ENCODE measurements at regions not wholly inside any gene's neighbourhood (a gene's known extent, or its start where the extent isn't known, plus 50 kb on each side); places are given as distances from the start of the nearest gene placed in this dataset.

- Histone ChIP-seq H3K9me3 (ENCODE audit: control insufficient read depth, low read length) (no peaks in the 10 kb centered on the region), H3K4me1 (ENCODE audit: control insufficient read depth, insufficient read depth, low read length) (peaks cover 4% of the 10 kb centered on the region), H3K27ac (ENCODE audit: insufficient read depth, low read depth, low read length, poor library complexity, severe bottlenecking) (no peak overlapping the region), H3K4me3 (ENCODE audit: insufficient read depth, low read depth, low read length) (no peak overlapping the region), H3K36me3 (ENCODE audit: control insufficient read depth, insufficient read depth, low read length) (no peaks in the 10 kb centered on the region), H3K27me3 (ENCODE audit: control insufficient read depth, insufficient read depth, low read length, poor library complexity, severe bottlenecking) (no peaks in the 10 kb centered on the region)
- WGBS, 2 experiments = 100% methylated on average over 1 to 2 of the region's 2 CpGs
Measured at GRCh38 chr16:9518581-9518980, 427.1 kb downstream of the HAPSTR1 start.

- 63 to 72% methylated on average over 7 of the region's 7 CpGs for WGBS, 2 experiments
- no peak overlapping the region for H3K4me3 ChIP-seq (ENCODE audit: insufficient read depth, low read depth, low read length)
- H3K36me3 ChIP-seq (ENCODE audit: control insufficient read depth, insufficient read depth, low read length) = no peaks in the 10 kb centered on the region
- H3K9me3 ChIP-seq (ENCODE audit: control insufficient read depth, low read length) = no peaks in the 10 kb centered on the region
- no peak overlapping the region for H3K27ac ChIP-seq (ENCODE audit: insufficient read depth, low read depth, low read length, poor library complexity, severe bottlenecking)
- no peaks in the 10 kb centered on the region for H3K27me3 ChIP-seq (ENCODE audit: control insufficient read depth, insufficient read depth, low read length, poor library complexity, severe bottlenecking)
- peaks cover 4% of the 10 kb centered on the region for H3K4me1 ChIP-seq (ENCODE audit: control insufficient read depth, insufficient read depth, low read length)
Measured at GRCh38 chr16:9521749-9522370, 430.4 kb downstream of the HAPSTR1 start.

DNA sequence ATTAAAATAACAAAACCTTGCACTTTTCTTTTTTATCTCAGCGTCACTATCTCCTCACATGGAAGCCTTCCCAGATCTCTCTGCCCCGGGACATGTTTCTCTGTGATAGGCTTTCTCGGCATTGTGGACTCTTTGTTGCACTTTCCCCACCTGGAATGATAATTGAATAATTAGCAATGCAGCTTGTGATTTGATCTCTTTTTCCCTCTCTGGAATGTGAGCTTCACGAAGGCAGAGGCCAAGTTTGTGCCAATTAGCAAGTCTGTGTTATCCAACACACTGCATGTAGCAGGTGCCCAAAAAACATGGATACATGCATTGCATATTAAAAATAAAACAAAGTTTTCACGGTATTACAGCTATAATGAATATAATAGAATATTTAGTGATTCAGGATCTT, 431.2 kb downstream of the HAPSTR1 start:
- H3K4me1 ChIP-seq (ENCODE audit: control insufficient read depth, insufficient read depth, low read length) = peaks cover 4% of the 10 kb centered on the region
- H3K36me3 ChIP-seq (ENCODE audit: control insufficient read depth, insufficient read depth, low read length) = no peaks in the 10 kb centered on the region
- H3K4me3 ChIP-seq (ENCODE audit: insufficient read depth, low read depth, low read length) = no peak overlapping the region
- no peaks in the 10 kb centered on the region for H3K9me3 ChIP-seq (ENCODE audit: control insufficient read depth, low read length)
- no peaks in the 10 kb centered on the region for H3K27me3 ChIP-seq (ENCODE audit: control insufficient read depth, insufficient read depth, low read length, poor library complexity, severe bottlenecking)
- no peak overlapping the region for H3K27ac ChIP-seq (ENCODE audit: insufficient read depth, low read depth, low read length, poor library complexity, severe bottlenecking)
- WGBS, 2 experiments = 62 to 68% methylated on average over 4 of the region's 5 CpGs

GRCh38 chr16:9523994-9524393, 432.6 kb downstream of the HAPSTR1 start:
- WGBS, 2 experiments = 78 to 81% methylated on average over 7 of the region's 8 CpGs
- no peak overlapping the region for H3K4me3 ChIP-seq (ENCODE audit: insufficient read depth, low read depth, low read length)

DNA sequence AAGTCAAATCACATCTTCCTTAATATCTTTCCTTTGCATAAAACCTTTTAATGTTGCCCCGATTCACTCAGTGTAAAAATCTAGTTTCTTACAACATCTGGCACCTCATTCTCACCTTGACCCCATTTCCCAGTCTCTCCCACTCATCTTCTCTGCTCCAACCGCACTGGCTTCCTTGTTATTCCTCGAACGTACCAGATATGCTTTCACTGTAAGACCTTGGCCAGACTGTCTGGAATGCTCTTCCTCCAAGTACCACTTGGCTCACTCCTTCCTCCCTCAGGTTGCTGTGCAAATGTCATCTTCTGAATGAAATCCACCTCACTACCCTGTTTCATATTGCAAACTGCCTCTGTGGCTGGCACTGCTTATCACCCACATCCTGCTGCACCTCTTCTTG, 433.6 kb downstream of the HAPSTR1 start:
- Histone ChIP-seq H3K4me1 (ENCODE audit: control insufficient read depth, insufficient read depth, low read length) (peaks cover 4% of the 10 kb centered on the region), H3K36me3 (ENCODE audit: control insufficient read depth, insufficient read depth, low read length) (no peaks in the 10 kb centered on the region), H3K27me3 (ENCODE audit: control insufficient read depth, insufficient read depth, low read length, poor library complexity, severe bottlenecking) (no peaks in the 10 kb centered on the region), H3K9me3 (ENCODE audit: control insufficient read depth, low read length) (no peaks in the 10 kb centered on the region), H3K27ac (ENCODE audit: insufficient read depth, low read depth, low read length, poor library complexity, severe bottlenecking) (no peak overlapping the region), H3K4me3 (ENCODE audit: insufficient read depth, low read depth, low read length) (no peak overlapping the region)
- 91 to 94% methylated on average over 4 of the region's 4 CpGs for WGBS, 2 experiments

More at GRCh38 chr16:9523994-9524393, 432.6 kb downstream of the HAPSTR1 start:
- Histone ChIP-seq H3K9me3 (ENCODE audit: control insufficient read depth, low read length) (no peaks in the 10 kb centered on the region), H3K36me3 (ENCODE audit: control insufficient read depth, insufficient read depth, low read length) (no peaks in the 10 kb centered on the region), H3K4me1 (ENCODE audit: control insufficient read depth, insufficient read depth, low read length) (peaks cover 4% of the 10 kb centered on the region), H3K27ac (ENCODE audit: insufficient read depth, low read depth, low read length, poor library complexity, severe bottlenecking) (no peak overlapping the region), H3K27me3 (ENCODE audit: control insufficient read depth, insufficient read depth, low read length, poor library complexity, severe bottlenecking) (no peaks in the 10 kb centered on the region)

DNA sequence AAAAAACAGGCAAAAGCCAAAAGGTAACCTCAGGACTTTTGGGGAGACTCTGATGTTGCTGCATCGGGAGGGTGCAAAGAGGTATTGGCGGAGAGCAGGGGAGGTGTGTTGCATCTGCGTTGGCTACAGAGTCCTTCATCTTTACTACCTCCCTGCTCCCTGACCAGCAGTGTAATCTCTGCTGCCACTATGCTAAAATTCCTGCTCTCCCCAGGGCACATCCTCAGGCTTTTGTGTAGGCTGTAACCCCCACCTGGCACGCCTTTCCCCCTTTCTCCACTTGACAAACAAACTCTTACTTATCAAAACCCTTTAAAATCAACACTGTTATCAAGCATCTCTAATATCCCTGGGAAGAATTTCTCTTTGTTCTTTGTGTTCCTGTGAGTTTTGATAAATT, 435.3 kb downstream of the HAPSTR1 start:
- H3K4me3 ChIP-seq (ENCODE audit: insufficient read depth, low read depth, low read length) = no peak overlapping the region
- no peaks in the 10 kb centered on the region for H3K9me3 ChIP-seq (ENCODE audit: control insufficient read depth, low read length)
- H3K36me3 ChIP-seq (ENCODE audit: control insufficient read depth, insufficient read depth, low read length) = no peaks in the 10 kb centered on the region
- WGBS, 2 experiments = 44 to 47% methylated on average over 4 of the region's 4 CpGs
- H3K27ac ChIP-seq (ENCODE audit: insufficient read depth, low read depth, low read length, poor library complexity, severe bottlenecking) = no peak overlapping the region
- H3K27me3 ChIP-seq (ENCODE audit: control insufficient read depth, insufficient read depth, low read length, poor library complexity, severe bottlenecking) = no peaks in the 10 kb centered on the region
- peaks cover 4% of the 10 kb centered on the region for H3K4me1 ChIP-seq (ENCODE audit: control insufficient read depth, insufficient read depth, low read length)

- H3K27ac ChIP-seq (ENCODE audit: insufficient read depth, low read depth, low read length, poor library complexity, severe bottlenecking) = no peak overlapping the region
- WGBS, 2 experiments = 47 to 64% methylated on average over 2 of the region's 2 CpGs
- H3K27me3 ChIP-seq (ENCODE audit: control insufficient read depth, insufficient read depth, low read length, poor library complexity, severe bottlenecking) = no peaks in the 10 kb centered on the region
- H3K9me3 ChIP-seq (ENCODE audit: control insufficient read depth, low read length) = no peaks in the 10 kb centered on the region
- H3K4me1 ChIP-seq (ENCODE audit: control insufficient read depth, insufficient read depth, low read length) = no peaks in the 10 kb centered on the region
- no peaks in the 10 kb centered on the region for H3K36me3 ChIP-seq (ENCODE audit: control insufficient read depth, insufficient read depth, low read length)
- H3K4me3 ChIP-seq (ENCODE audit: insufficient read depth, low read depth, low read length) = no peak overlapping the region
Measured at GRCh38 chr16:9527976-9528375, 436.5 kb downstream of the HAPSTR1 start.

DNA sequence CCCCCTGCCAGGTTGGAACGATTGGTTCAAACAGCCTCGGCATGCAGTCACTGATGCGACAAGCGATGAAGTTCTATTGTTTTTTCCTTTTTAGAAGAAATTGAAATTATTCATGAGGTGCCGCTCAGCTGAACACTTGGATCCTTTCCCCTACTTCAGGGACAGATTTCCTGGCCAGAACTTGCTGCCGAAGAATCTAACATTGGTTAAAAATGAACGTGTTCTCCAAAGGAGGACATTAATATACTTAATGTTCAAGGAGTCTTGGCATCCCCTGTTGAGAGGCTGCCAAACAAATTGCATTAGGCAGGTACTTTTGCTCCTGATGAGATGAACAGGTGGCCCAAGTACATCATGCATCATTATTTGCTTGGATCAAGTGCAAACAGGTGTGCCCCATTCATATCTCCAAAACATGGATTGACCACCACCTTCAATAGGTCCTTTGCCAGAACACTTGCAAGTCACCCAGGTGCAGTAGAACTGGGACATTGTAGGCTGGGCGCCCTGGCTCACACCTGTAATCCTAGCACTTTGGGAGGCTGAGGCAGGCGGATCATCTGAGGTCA, 437.2 kb downstream of the HAPSTR1 start:
- WGBS, 2 experiments = 84 to 85% methylated on average over 9 of the region's 9 CpGs
- no peak overlapping the region for H3K27ac ChIP-seq (ENCODE audit: insufficient read depth, low read depth, low read length, poor library complexity, severe bottlenecking)
- no peak overlapping the region for H3K4me3 ChIP-seq (ENCODE audit: insufficient read depth, low read depth, low read length)
- H3K27me3 ChIP-seq (ENCODE audit: control insufficient read depth, insufficient read depth, low read length, poor library complexity, severe bottlenecking) = no peaks in the 10 kb centered on the region
- no peaks in the 10 kb centered on the region for H3K36me3 ChIP-seq (ENCODE audit: control insufficient read depth, insufficient read depth, low read length)
- H3K9me3 ChIP-seq (ENCODE audit: control insufficient read depth, low read length) = no peaks in the 10 kb centered on the region
- H3K4me1 ChIP-seq (ENCODE audit: control insufficient read depth, insufficient read depth, low read length) = no peaks in the 10 kb centered on the region

DNA sequence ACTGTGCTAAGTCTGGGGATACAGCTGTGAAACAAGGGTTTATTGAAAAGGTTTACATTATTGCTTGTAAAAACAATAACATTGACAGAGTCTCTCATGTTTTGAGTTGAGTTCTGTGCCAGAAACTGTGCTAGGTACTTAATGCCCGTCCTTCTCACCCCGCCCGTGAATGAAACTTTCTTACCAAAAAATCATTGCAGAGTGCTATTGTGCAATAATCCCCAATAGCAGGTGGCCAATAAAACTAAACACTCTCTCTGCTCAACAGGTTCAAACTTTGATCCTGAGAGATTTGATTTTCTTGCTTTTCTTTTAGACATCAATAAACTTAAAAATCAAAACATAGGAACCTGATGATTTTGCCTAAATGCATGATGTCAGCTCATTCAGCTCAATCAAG, 441.6 kb downstream of the HAPSTR1 start:
- 90 to 94% methylated on average over 3 of the region's 3 CpGs for WGBS, 2 experiments
- H3K9me3 ChIP-seq (ENCODE audit: control insufficient read depth, low read length) = no peaks in the 10 kb centered on the region
- H3K4me3 ChIP-seq (ENCODE audit: insufficient read depth, low read depth, low read length) = no peak overlapping the region
- no peaks in the 10 kb centered on the region for H3K27me3 ChIP-seq (ENCODE audit: control insufficient read depth, insufficient read depth, low read length, poor library complexity, severe bottlenecking)
- H3K36me3 ChIP-seq (ENCODE audit: control insufficient read depth, insufficient read depth, low read length) = no peaks in the 10 kb centered on the region
- no peak overlapping the region for H3K27ac ChIP-seq (ENCODE audit: insufficient read depth, low read depth, low read length, poor library complexity, severe bottlenecking)
- peaks cover 5% of the 10 kb centered on the region for H3K4me1 ChIP-seq (ENCODE audit: control insufficient read depth, insufficient read depth, low read length)

GRCh38 chr16:9534759-9535158, 443.3 kb downstream of the HAPSTR1 start:
- Histone ChIP-seq H3K27ac (ENCODE audit: insufficient read depth, low read depth, low read length, poor library complexity, severe bottlenecking) (no peak overlapping the region), H3K27me3 (ENCODE audit: control insufficient read depth, insufficient read depth, low read length, poor library complexity, severe bottlenecking) (no peaks in the 10 kb centered on the region), H3K36me3 (ENCODE audit: control insufficient read depth, insufficient read depth, low read length) (no peaks in the 10 kb centered on the region), H3K9me3 (ENCODE audit: control insufficient read depth, low read length) (no peaks in the 10 kb centered on the region), H3K4me3 (ENCODE audit: insufficient read depth, low read depth, low read length) (no peak overlapping the region), H3K4me1 (ENCODE audit: control insufficient read depth, insufficient read depth, low read length) (peaks cover 5% of the 10 kb centered on the region)
- 43 to 45% methylated on average over 3 of the region's 3 CpGs for WGBS, 2 experiments

All from ectodermal cell (in vitro differentiated cells).